Hindlimb muscle (tissue), 1 donor: ENCODE measurements at regions not wholly inside any gene's neighbourhood (a gene's known extent, or its start where the extent isn't known, plus 50 kb on each side); places are given as distances from the start of the nearest gene placed in this dataset.
"Not testable (repeated sequence)": the region's sequence is repeated elsewhere in the genome, so short reads cannot be mapped to it uniquely, and the experiment has no call there.

Experiments
- DNase-seq: peaks from one replicate; pipeline ENCODE4 v3.0.0-alpha.2; 2013

DNA sequence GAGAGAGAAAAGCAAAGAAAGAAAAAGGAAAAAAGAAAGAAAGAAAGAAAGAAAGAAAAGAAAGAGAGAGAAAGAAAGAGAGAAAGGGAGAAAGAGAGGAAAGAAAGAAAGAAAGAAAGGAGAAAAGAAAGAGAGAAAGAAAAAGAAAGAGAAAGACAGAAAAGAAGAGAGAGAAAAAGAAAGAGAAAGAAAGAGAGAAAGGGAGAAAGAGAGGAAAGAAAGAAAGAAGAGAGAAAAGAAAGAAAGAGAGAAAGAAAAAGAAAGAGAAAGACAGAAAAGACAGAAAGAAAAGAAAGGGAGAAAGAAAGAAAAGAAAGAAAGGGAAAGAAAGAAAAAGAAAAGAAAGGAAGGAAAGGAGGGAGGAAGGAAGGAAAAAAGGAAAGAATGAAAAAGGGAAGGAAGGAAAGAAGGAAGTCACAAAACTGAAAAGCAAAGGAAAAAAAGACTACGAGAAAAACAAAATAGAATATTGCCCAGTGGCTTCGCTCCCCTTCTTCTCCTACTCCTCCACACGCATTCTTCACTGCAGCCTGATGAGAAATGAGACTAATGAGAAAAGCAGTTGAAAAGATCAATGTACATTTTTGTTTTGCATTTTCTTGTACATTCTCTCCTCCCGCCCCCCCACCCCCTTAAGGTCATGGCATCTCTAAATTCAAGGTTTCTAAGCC lies 170.0 kb downstream of the SOD2 start:
- DNase-seq = no peak

DNA sequence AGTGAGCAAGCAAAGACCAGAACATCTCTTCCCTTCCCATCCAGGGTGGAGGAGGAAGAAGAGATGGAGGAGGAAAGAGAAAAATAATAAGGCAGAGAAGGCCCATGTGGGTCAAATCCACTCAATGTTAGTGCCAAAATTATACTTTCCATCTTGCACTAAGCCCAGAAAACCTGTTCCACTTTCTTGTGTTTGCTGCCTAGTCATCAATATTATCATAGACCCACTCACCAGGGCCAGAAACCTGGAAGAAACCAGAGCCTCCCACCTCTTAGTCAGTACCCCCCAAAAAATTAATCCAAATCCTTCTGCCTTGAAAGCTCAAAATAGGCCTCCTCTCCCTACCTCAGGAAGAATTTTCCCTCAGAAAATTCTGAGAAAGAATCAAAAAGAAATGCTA lies 171.1 kb downstream of the SOD2 start:
- DNase-seq = no peak

DNA sequence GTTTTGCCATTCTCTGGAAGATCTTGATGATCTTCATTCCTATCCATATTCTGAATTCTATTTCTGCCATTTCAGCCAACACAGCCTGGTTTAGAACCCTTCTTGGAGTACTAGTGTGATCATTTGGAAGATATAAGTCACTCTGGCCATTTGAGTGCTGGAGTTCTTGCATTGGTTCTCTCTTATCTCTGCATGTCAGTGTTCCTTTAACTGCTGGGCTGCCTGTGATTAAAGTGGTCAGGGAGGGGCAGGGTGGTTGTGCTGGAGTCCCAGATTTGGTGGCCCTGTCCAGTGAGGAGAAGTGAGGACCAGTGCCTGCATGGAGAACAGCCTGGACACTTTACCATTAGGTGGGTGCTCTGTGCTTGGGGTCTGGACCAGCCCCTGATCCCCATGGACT lies 173.0 kb downstream of the SOD2 start:
- no peak for DNase-seq

DNA sequence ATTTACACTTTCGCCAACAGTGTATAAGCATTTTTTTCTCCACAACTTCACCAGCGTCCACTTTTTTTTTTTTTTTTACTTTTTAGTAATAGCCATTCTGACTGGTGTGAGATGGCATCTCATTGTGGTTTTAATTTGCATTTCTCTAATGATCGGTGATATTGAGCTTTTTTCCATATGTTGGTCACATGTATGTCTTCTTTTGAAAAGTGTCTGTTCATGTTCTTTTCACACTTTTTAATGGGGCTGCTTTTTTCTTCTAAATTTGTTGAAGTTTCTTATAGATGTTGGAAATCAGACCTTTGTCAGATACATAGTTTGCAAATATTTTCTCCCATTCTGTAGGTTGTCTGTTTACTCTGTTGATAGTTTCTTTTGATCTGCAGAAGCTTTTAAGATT lies 177.2 kb downstream of the SOD2 start:
- DNase-seq = not testable (repeated sequence)

DNA sequence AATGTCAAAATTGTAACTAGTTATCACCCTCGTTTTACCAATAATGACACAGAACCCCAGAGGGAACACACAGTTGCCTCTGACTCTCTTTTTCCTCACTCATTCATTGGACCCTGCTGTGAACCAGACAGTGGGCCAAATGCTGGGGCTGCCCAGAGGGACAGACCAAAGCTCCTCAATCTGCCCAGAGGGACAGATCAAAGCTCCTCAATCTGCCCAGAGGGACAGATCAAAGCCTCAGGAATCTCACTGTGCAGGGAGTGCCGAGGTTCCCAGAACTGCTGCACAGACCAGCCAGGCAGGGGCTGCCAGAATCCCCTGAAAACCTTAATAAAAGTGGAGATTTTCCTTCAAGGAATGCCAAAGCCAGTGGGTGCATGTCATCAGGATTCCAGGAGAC lies 179.1 kb downstream of the SOD2 start:
- no peak for DNase-seq

DNA sequence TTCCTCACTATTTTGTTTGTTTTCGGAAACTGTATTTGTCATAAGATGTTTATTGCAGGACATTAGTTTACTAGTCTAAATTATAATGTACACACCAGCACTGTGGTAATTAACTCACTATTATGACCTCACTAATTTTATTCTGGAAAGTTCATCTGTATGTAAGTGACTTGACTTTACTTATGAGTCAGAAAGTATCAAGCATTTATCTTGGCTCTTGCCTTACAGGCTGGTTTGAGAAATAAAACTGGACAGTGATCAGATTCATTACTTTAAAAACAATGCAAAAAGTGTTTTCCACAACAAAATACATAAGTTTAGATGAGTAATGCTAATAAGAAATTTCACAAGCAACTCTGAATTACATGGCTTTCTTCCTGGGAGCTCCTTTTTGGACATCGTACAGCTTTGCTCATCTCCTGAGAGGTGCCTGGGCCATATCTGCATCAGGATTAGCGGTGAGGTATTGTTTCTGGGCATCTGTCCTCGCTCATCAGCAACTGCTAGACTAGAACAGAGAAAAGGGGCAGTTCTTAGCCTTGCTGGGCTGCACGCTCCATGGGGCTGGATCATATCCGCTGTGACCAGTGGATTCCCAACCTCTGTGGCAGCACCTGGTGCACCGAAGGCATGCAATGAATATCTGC lies 179.8 kb downstream of the SOD2 start:
- no peak for DNase-seq

DNA sequence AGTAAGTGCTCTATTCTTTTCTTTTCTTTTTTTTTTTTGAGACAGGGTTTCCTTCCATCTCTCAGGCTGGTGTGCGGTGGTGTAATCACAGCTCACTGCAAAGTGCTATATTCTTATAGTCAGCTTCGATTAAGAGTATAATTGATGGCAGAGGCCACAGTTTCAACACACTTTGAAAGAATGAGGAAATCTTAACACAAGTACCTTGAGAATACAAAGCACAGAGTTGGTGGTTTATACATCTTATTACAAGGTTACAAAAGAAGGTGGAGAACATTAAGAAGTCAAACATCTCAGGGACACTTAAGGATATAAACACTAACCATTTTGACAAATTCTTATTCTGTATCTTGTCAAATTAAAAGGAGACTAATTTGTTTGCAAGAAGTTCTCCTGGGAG lies 180.5 kb downstream of the SOD2 start:
- no peak for DNase-seq

DNA sequence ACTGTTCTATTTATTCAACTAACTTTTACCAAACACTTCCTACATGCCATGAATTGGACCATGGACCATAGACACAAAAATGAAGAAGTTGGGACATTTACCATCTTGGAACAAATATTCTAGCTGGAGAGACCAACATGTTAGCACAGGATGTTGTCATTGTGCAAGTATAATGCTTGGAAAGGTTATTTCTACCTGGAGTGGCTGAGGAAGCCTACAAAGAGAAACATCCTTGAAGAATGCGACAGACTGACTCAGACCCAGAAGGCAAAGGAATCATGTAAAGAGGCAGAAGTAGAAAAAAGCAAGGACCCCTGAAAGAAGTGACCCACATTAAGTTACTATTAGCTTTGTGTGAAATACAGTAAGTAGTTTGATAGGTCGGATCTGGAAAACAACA lies 180.9 kb downstream of the SOD2 start:
- DNase-seq = no peak

DNA sequence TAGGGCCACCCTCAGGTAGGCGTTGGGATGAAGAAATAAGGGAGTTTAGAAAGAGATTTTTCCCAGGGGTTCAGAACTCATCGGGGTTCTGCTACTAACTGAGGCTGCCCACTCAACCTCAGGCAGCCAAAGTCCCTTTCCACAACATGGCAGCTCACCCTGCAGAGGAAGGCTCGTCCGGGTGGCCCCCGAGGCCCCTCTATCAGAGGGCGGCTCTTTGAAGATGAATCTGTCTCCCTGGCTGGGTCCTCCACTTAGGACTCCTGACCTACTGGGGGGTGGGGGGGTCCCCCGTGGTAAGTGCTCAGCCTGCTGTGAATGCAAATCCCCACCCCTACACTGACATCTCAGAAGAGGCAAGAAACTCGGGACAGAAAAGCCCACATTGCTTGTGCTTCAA lies 182.9 kb downstream of the SOD2 start:
- DNase-seq = no peak

DNA sequence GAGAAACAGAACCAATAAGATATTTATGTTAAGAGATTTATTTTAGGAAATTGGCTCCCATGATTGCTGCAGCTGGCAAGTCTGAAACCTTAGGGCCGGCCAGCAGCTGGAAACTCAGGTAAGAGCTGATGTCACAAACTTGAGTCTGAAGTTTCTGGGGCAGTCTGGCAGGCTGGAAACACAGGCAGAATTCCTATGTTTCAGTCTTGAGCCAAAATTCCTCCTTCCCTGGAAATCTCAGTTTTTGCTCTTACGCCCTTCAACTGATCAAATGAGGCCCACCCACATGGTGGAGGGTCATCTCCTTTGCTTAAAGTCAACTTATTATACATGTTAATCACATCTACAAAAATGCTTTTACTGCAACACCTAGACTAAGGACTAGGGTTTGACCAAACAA lies 184.1 kb downstream of the SOD2 start:
- DNase-seq = no peak

DNA sequence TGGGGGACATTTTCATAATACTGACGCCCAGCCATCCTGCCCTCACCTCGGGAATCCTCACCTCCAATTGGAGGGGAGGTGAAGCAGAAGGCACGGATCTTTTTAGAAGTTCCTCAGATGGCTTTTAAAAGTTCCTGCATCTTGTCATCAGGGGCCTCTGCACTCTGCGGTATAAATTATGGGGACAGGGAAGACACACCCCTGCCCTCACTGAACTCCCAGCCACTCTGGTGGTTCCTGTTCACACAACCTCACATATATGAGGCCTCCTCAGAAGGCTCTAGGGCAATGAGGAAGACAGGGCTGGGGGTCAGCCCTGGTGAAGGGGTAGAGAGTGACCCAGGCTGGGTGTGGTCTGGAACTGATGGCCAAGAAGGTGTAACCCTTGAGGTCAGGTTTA lies 187.0 kb downstream of the SOD2 start:
- no peak for DNase-seq

DNA sequence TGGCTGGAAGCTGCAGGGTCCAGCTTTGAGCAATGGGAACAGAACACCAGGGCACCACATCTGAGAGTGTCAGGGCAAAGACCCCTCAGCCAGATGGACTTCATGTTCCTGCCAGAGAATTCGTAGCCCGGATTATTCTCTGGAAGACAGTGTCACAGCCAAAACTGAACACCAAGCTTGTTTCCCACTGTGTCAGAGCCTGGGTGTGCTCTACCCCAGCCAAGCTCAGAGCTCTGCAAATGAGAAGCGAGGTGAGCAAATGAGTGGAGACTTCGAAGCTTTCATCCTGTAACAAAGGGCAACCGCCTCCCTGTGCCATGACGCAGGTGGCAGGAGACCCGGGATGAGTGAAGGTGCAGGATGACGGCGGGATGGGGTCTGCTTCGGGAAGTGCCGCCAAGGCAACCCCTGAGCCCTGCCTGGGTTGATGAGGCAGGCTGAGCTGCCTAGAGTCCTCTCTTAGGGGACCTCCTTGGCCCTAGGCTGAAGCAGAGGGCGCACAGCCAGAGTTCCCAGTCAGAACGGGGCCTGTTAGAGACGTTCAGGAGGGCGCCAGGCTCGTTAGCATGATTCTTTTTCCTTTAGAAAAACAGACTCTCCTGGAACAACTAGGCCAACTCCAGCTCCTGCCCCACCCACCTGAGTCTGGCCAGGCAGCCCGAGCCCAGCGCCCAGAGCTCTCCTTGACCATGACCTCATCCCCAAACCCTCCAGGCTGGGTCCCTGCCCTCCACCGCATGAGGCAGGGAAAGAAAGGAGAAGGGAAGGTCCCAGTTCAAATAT lies 187.7 kb downstream of the SOD2 start:
- peak; percentile 88 for DNase-seq

DNA sequence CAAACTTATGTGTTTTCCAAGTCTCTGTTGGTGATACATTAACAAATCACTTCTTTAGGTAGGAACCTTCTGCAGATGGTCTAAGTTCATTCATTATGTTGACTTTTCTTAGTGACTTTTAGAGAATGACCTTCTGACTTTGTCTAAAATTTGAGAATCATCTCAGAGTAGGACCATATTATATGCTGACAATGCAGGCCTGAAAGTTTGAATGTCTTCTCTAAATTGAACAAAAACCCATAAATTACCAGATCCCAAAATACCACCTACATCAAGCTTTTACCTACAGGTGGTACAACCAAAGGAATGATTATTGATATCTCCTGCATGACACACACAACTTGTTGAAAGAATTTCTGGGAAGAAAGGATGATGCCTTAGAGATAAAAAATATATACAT lies 191.5 kb downstream of the SOD2 start:
- no peak for DNase-seq

DNA sequence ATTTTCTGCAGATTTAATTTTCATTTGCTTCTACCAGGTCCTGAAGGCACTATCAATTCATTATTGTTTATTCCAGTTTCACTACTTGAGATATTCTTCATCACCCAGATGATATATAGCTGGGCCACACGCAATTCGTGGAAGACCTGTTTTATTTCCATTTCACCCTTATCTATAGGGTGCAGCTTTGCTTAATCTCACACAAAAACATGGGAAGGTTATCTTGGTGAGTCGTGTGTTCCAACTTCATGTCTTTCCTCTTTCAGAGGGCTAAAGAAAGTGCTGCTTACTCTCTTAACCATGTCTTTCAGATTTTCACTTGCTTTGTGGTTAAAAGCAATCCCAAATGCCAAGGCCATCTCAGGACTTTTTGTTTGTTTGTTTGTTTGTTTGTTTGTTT lies 194.0 kb downstream of the SOD2 start:
- DNase-seq = no peak

DNA sequence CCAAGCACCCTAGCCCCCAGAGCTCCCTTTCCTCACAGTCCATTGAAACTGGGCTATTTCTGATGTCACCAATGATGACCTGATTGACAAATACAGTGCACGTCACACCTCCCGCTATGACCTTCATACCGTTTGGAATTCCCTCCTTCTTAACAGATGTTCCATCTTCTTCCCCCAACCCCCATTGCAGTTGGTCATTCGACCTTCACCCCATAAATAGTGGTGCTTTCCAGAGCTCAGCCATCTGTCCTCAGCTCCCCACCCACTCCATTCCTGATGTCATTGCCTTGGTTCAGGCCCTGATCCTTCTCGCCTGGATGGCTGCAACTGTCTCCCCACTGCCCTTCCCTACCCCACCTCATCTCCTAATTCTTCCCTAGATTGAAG lies 198.5 kb downstream of the SOD2 start:
- DNase-seq = no peak

DNA sequence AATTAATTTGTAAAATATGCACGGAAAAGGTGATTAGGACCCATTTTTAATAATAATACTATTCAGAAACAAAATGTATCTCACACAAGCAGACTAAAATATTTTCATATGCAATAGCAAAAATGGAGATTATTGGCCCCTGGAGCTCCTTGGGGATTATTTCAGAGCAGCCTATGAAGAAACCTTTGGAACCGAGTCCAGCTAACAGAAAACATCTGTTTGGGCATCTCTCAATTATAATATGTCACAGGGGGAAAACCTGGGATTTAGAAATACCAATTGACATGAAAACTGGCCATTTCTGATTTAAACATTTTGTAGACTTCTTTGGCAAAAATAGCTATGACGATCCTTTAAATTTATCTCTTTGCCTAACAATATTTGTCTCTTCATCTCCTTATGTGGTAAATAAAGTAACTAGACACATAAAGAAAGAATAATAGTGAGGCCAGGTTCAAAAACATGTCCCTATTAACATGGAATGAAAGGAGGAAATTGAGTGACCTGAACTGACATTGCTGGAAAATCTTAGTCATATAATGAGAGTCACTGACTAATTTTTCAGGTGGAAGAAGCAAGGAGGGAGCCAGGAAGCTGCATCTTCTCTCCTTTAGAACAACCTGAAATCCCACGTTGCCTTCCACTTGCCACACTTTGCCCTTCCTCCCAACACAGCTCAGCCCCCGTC lies 199.0 kb downstream of the SOD2 start:
- DNase-seq = peak; percentile 88

DNA sequence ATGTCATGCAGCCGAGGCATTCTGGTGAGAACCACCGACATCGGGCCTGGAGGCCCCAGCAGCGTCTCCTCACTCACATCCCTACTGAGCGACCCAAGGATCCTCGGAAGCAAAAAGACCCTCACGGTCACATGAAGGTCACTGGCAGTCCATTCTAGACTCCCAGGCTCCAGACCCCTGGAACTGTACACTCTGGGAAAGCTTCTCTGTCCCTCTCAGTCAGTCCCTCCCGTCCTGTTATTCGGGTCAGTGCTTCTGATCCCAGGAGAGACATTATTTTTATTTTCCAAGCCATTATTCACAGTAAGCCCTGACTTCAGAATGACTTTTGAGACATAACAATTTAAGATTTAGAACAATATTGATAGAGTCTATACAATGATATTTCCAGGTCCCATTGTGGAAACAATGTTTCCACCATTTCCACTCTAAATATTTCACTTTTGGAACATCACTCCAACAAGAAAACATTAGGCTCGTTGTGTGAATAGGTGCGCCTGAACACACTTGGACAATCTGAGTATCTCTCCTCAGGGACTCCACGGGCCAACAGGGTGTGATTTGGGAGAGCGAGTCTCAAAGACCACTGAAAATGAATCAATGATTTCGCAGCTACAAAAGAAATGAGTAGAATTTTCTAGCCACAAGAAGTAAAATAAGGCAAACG lies 199.7 kb downstream of the SOD2 start:
- DNase-seq = peak; percentile 58

DNA sequence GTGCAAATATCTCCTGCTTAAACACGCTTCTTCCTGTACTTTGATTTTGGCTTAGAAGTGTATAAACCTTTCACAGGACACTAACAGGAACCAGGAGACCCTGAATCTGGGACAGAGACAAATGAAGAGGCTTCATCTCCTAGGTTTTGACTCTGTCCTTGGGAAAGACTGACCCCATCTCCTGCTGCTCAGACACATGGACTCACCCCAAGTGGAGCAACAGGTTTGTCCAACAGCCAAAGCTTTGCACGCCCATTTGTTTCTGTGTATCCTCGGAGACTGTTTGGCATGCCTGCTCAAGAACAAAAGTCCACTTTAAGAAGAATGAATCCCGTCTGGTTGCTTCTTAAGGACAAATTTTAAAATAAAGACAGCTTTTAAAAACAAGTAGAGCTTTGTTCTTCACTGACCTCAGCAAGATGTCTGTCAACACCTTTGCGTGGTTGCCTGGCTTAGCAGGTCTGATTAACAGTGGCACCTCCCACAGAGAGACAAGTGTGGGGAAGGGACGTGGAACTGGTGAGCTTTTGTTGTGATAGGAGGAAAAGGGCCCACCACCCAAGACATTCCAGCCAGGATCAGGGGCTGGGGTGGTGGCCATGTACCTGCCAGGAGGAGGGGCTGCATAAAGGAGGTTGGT lies 202.6 kb downstream of the SOD2 start:
- peak; percentile 52 for DNase-seq

DNA sequence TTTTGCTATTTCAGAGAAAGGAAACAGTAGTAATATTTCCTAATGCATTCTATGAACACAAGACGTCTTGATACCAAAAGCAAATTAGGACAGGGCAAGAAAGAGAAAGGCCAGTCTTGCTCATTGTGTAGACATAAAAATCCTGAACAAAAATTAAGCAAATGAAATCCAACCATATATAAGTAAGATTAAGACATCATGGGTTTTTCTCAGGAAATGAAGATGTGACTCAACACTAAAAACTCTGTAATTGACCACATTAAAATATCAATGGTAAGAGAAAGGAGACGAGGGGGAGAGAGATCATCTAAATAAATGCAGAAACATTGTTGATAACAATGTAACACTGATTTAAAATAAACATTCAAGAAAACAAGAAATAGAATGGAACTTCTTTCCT lies 205.4 kb downstream of the SOD2 start:
- DNase-seq = no peak

DNA sequence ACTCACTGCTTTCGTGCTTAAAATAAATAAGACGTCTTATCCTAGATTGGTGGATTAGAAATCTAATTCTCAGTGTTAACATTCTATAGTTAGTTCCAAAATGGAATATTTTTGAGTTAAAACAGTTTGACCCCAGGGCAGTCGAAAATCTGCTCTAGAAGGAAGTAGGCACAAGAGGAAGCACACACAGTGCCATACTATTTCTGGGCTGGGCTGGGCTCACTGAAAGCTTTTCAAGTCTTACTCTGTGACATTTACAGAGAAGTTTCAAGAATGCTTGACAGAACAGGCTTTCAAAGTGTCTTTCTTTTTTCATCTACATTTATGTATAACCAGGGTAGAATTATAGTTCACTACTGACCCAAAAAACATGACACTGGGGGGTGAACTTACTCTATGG lies 209.8 kb downstream of the SOD2 start:
- no peak for DNase-seq

DNA sequence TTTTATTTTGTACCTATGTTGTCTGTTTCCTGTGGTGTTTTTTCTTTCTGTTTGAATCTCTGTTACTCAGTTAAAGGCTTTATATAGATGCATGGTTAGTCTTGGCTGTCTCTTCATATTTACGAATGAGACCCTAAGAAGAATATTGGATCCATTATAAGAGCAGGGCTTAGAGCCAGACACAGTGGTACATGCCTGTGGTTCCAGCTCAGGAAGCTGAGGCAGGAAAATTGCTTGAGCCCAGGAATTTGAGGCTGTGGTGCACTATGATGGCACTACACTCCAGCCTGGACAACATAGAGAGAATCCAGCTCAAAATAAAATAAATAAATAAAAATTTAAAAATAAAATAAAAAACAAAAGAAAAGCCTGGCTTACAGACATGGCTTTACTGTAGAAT lies 211.1 kb downstream of the SOD2 start:
- DNase-seq = no peak

DNA sequence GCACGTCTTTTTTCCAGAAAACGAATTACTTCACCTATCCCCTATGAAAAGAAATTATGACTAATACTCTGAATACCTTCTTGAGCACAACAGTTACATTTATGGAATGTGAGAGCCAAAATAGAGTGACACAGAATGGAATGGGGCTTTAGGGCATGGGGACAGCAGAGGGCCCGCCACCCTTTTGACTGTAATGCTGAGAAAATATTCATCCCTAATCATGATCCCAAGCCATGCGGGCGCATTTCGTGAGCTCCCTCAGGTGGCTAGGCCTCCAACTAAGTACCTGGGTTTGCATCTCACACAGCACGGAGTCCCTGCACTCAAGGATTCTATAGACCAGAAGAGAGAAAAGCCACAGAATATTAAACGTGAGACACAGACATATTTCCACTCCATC lies 212.6 kb downstream of the SOD2 start:
- DNase-seq = no peak
